ENCODE measurements at regions not wholly inside any gene's neighbourhood (a gene's known extent, or its start where the extent isn't known, plus 50 kb on each side); places are given as distances from the start of the nearest gene placed in this dataset.

- no peak for TF ChIP-seq CSRNP2 (CRISPR knock-in tag; conservative IDR thresholded peaks at IDR 0.05; ENCODE audit: low read depth)
- TF ChIP-seq MTF2 (CRISPR knock-in tag; IDR thresholded peaks at IDR 0.05; ENCODE audit: borderline replicate concordance), result no peak
- no peak; the same call in 1 of the 2 replicates for TF ChIP-seq ZNF749 (CRISPR knock-in tag; IDR thresholded peaks at IDR 0.05; ENCODE audit: borderline replicate concordance)
- TF ChIP-seq ZNF441 (CRISPR knock-in tag; IDR thresholded peaks at IDR 0.05; ENCODE audit: borderline replicate concordance), result peak; percentile 67; the same call in 1 of the 2 replicates
- no peak for TF ChIP-seq ZBTB3 (CRISPR knock-in tag; IDR thresholded peaks at IDR 0.05; ENCODE audit: borderline replicate concordance, low read depth)
- no peak for TF ChIP-seq ZNF12 (CRISPR knock-in tag; IDR thresholded peaks at IDR 0.05)
- TF ChIP-seq SIX4 (CRISPR knock-in tag; IDR thresholded peaks at IDR 0.05), result no peak
- TF ChIP-seq SMARCE1 (IDR thresholded peaks at IDR 0.05; ENCODE audit: borderline replicate concordance), result no peak
- no peak for TF ChIP-seq SP1 (IDR thresholded peaks at IDR 0.05)
- TF ChIP-seq SP1 (CRISPR knock-in tag; IDR thresholded peaks at IDR 0.05), result peak; percentile 48; the same call in 1 of the 2 replicates
- TF ChIP-seq TSC22D2 (CRISPR knock-in tag; IDR thresholded peaks at IDR 0.05; ENCODE audit: borderline replicate concordance), result peak; percentile 68; the same call in 1 of the 2 replicates
- no peak for TF ChIP-seq HIC2 (CRISPR knock-in tag; IDR thresholded peaks at IDR 0.05; ENCODE audit: low read depth)
- TF ChIP-seq HOXD1 (CRISPR knock-in tag; IDR thresholded peaks at IDR 0.05), result peak; percentile 74; the same call in 1 of the 2 replicates
- TF ChIP-seq ATRX (CRISPR knock-in tag; IDR thresholded peaks at IDR 0.05; ENCODE audit: borderline replicate concordance), result no peak
- TF ChIP-seq MED8 (CRISPR knock-in tag; IDR thresholded peaks at IDR 0.05; ENCODE audit: insufficient replicate concordance), result peak; percentile 58
- no peak for TF ChIP-seq BRF2 (CRISPR knock-in tag; IDR thresholded peaks at IDR 0.05)
- peak; percentile 48; the same call in 1 of the 2 replicates for TF ChIP-seq MED1 (CRISPR knock-in tag; IDR thresholded peaks at IDR 0.05)
- peak; percentile 95 for TF ChIP-seq ERF (CRISPR knock-in tag; IDR thresholded peaks at IDR 0.05)
- TF ChIP-seq ZNF572 (CRISPR knock-in tag; IDR thresholded peaks at IDR 0.05), result no peak
- TF ChIP-seq ZBTB8A (CRISPR knock-in tag; IDR thresholded peaks at IDR 0.05; ENCODE audit: borderline replicate concordance, low read depth), result no peak
- TF ChIP-seq DZIP1 (CRISPR knock-in tag; IDR thresholded peaks at IDR 0.05), result no peak
Measured at GRCh38 chr2:78541451-78542267, 483.8 kb upstream of the REG3G start (continued).

Data from HepG2 (cell line).